OCI-M1 (cell line): ENCODE measurements at regions not wholly inside any gene's neighbourhood (a gene's known extent, or its start where the extent isn't known, plus 50 kb on each side); places are given as distances from the start of the nearest gene placed in this dataset.

ENCODE experiments used
- DNase-seq: peaks from one replicate; lab custom pipeline; 2025; lab: John Stamatoyannopoulos, UW

- DNase-seq: no peak
Measured at GRCh38 chr12:98213556-98213955, 301.8 kb upstream of the TMPO start.

GRCh38 chr12:98217257-98217656, 298.1 kb upstream of the TMPO start:
- DNase-seq: no peak

- no peak for DNase-seq
Measured at GRCh38 chr12:98220636-98221035, 294.8 kb upstream of the TMPO start.

- DNase-seq: no peak
Measured at GRCh38 chr12:98221243-98221808, 294.1 kb upstream of the TMPO start.

GRCh38 chr12:98222135-98222534, 293.3 kb upstream of the TMPO start:
- DNase-seq: no peak

- peak; percentile 1 for DNase-seq
Measured at GRCh38 chr12:98224584-98225221, 290.7 kb upstream of the TMPO start.

- peak; percentile 19 for DNase-seq
Measured at GRCh38 chr12:98227162-98227561, 288.2 kb upstream of the TMPO start.

- DNase-seq: no peak
Measured at GRCh38 chr12:98228683-98229539, 286.5 kb upstream of the TMPO start.

GRCh38 chr12:98229540-98229924, 285.9 kb upstream of the TMPO start:
- DNase-seq: no peak

GRCh38 chr12:98232753-98233390, 282.5 kb upstream of the TMPO start:
- no peak for DNase-seq

- no peak for DNase-seq
Measured at GRCh38 chr12:98235301-98235700, 280.1 kb upstream of the TMPO start.

- peak; percentile 1 for DNase-seq
Measured at GRCh38 chr12:98238515-98239130, 276.8 kb upstream of the TMPO start.

GRCh38 chr12:98243190-98243589, 272.2 kb upstream of the TMPO start:
- no peak for DNase-seq

- no peak for DNase-seq
Measured at GRCh38 chr12:98244136-98244535, 271.3 kb upstream of the TMPO start.

- DNase-seq: no peak
Measured at GRCh38 chr12:98253207-98254037, 262.0 kb upstream of the TMPO start.

- no peak for DNase-seq
Measured at GRCh38 chr12:98256830-98257229, 258.6 kb upstream of the TMPO start.

GRCh38 chr12:98259693-98260092, 255.7 kb upstream of the TMPO start:
- DNase-seq: no peak

GRCh38 chr12:98260276-98260675, 255.1 kb upstream of the TMPO start:
- no peak for DNase-seq

- no peak for DNase-seq
Measured at GRCh38 chr12:98262902-98263301, 252.5 kb upstream of the TMPO start.

GRCh38 chr12:98274430-98275130, 240.8 kb upstream of the TMPO start:
- no peak for DNase-seq

- no peak for DNase-seq
Measured at GRCh38 chr12:98275131-98275475, 240.3 kb upstream of the TMPO start.
